Spleen (tissue), 7 donors: ENCODE measurements at regions not wholly inside any gene's neighbourhood (a gene's known extent, or its start where the extent isn't known, plus 50 kb on each side); places are given as distances from the start of the nearest gene placed in this dataset.

Source experiments
- POLR2A ChIP-seq, 3 donors: fragments of 450-650 bp; IDR thresholded peaks; one replicate each; pipeline ENCODE4 v1.5.1; 2017; ENCODE audit warnings: antibody characterized with exemption in 3 of 3, mild to moderate bottlenecking in 1 of 3
- POLR2AphosphoS5 ChIP-seq, 3 donors: sonication (generic); formaldehyde crosslinking; IDR thresholded peaks; one replicate each; pipeline ENCODE4 v1.5.1; 2017; ENCODE audit warnings: antibody characterized with exemption in 3 of 3
- TF ChIP-seq, protein P1 (sequence below), 11 experiments: fragments of 200-600 bp in 7 of 11; fragments of 450-650 bp in 4 of 11; sonication (generic) in 4 of 11; IDR thresholded peaks in 8 of 11; conservative IDR thresholded peaks in 3 of 11; 1 replicate in 7 of 11; 2 replicates in 4 of 11; pipeline versions ENCODE4 v1.4.0 to v1.8.0; 2016 to 2021; ENCODE audit warnings: antibody characterized with exemption in 11 of 11, inconsistent platforms in 4 of 11, mild to moderate bottlenecking in 1 of 11
- donor health status: DM: no; HTN: no; CAD: no; lungs with moderate emphysema.
- donor health status: DM: no; HTN: no; CAD: no.
- donor health status: DM: no; HTN: no; CAD: no.

DNA sequence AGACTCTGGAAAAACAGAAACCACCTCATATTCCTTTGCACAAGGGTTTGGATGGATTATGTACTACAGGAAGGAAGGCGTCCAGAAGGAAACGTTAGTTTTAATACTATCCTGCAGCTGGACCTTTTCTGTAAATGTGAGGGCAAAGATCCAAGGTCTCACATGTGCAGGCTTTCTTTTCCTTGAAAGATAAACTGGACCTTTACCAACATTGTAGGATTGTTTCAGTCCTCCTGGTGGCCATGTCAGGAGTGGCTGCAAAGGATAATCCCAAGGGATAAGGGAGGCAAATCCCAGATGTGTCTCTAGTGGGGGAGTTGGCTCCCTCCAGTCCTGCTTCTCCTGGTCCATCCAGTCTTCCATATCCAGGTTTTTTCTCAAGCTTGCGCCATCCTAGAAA, 397.5 kb downstream of the HTR1A start:
- TF ChIP-seq, protein P1, sequence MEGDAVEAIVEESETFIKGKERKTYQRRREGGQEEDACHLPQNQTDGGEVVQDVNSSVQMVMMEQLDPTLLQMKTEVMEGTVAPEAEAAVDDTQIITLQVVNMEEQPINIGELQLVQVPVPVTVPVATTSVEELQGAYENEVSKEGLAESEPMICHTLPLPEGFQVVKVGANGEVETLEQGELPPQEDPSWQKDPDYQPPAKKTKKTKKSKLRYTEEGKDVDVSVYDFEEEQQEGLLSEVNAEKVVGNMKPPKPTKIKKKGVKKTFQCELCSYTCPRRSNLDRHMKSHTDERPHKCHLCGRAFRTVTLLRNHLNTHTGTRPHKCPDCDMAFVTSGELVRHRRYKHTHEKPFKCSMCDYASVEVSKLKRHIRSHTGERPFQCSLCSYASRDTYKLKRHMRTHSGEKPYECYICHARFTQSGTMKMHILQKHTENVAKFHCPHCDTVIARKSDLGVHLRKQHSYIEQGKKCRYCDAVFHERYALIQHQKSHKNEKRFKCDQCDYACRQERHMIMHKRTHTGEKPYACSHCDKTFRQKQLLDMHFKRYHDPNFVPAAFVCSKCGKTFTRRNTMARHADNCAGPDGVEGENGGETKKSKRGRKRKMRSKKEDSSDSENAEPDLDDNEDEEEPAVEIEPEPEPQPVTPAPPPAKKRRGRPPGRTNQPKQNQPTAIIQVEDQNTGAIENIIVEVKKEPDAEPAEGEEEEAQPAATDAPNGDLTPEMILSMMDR (IDR thresholded peaks at IDR 0.05 in 8 of 11, conservative IDR thresholded peaks at IDR 0.05 in 3 of 11), result no peak
- TF ChIP-seq POLR2AphosphoS5 (IDR thresholded peaks at IDR 0.05) (no peak), POLR2A (IDR thresholded peaks at IDR 0.05) (no peak)
